ENCODE measurements at regions not wholly inside any gene's neighbourhood (a gene's known extent, or its start where the extent isn't known, plus 50 kb on each side); places are given as distances from the start of the nearest gene placed in this dataset.

- no peak for DNase-seq (ENCODE audit: extremely low read depth, low read depth, low spot score)
Measured at GRCh38 chr12:125267114-125267513, 201.9 kb downstream of the AACS start.

DNA sequence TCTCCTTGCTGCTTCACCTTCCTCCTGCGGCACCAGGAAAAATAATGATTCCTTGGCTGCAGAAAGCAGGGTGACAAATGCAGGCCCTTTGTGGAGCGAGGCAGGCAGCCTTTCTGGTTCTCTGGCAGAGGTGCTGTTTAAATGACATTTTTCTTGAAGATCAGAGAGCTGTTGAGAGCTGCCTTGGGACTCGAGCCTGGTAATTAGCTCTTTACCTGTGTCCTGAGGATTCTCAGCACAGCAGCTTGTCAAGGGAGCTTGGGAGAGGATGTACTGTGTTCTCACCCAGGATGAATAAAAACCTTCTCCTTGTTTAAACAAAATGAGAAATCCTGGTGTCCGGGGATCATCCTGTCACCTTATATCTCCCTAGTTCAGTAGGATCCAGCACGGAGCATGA lies 204.0 kb downstream of the AACS start:
- DNase-seq (ENCODE audit: extremely low read depth, low read depth, low spot score): no peak

- DNase-seq (ENCODE audit: extremely low read depth, low read depth, low spot score): no peak
Measured at GRCh38 chr12:125271892-125272291, 206.7 kb downstream of the AACS start.

DNA sequence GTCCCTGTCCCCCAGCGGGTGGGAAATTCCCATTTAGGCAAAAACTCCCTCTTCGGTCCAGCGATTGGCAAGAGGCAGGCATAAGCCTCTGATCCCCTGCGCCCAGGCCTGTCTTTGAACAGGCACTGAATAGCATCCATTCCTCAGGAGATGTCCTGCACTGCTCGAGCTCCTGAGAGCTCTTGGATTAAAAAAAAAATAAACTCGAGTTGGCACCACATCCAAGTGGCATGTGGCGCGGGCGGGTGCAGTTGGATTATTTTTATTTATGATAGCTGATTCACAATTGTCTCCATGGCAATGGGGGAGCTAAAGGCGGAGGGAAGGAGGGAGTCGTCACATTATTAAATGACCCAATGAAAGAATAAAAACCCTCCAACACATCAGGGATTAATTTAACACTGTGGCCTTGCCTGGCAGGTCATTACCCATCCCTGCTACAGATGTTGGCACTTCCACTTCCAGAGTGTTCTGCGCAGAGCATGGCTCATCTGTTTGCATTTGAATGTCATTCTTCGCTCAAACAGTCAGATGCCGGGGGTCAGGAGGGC lies 207.2 kb downstream of the AACS start:
- DNase-seq (ENCODE audit: extremely low read depth, low read depth, low spot score): no peak

GRCh38 chr12:125276567-125276966 lies 211.3 kb downstream of the AACS start:
- DNase-seq (ENCODE audit: extremely low read depth, low read depth, low spot score): no peak

DNA sequence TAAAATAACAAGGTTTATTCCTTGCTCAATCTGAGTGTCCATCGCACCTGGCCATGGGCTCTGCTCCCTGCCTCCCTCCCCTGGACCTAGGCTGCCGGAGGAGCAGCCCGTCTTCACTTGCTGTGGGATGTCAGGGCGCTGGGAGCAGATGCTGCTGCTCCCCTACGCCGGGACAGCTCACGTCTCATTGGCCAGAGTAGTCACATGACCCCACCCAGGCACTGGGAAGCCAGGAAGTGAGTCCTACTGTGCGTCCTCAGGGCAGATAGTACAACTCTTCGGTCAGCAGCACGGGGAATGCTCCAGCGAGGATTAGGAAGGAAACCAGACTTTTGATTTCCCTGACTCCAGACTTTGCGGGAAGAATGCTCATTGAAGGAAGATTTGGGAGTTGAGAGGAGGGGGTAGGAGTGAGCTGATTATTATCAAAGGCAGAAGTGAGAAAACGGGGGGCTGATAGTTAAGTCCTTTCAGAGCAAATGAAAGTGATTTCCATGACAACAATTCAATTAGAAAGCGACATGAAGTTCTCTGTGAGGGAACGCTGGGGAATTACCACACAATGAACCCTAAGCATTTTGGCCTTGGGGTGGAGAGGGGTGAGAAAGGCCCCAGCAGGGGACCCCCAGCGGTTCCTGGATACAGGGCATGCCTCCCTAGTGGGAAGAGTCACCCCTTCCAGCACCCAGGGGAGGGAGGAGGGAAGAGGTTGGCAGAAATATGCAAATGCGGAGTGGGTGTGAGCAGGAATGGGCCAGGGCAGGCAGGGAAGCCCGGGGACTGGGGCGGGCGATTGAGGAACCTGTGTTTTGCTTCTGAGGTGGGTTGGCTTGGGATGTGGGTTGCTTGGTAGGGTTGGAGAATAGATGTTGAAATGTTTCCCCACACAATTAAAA lies 215.5 kb downstream of the AACS start:
- no peak for DNase-seq (ENCODE audit: extremely low read depth, low read depth, low spot score)

DNA sequence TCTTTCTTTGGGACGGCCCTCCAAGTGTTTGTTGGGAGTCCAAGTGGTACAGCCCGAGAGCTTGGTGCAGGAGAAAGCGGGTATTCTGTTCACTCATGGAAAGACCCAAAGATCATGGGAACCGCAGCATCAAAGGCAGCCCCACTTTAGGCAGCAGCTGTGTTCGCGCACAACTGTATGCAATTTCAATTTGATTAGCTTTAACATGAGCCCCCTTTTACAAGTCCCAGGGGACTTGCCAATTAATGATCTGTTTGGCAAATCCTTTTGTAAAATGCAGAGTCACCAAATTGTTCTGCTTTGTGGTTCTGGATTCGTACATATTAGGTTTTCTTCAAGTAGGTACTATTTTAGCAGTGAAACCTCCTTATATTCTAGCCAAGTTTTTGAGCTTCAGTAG lies 217.7 kb downstream of the AACS start:
- DNase-seq (ENCODE audit: extremely low read depth, low read depth, low spot score): no peak

- no peak for DNase-seq (ENCODE audit: extremely low read depth, low read depth, low spot score)
Measured at GRCh38 chr12:125283521-125283920, 218.3 kb downstream of the AACS start.

DNA sequence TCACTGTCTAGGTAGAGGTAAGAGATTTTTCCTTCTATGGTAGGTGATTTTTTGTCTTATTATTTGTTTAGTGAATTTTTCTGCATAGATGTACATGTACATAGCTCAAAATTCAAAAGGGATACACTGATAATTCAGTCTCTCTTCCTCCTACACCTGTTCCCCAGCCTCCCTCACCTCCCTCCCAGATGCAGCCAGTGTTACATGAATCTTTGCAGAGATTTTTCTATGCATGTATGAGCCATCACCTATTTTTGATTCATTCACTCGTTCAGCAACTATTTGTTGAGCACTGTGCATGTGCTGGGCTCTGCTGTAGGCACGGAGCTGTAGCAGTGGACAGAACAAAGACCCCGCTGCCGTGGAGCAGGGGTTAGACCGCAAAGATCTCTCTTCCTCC lies 218.9 kb downstream of the AACS start:
- no peak for DNase-seq (ENCODE audit: extremely low read depth, low read depth, low spot score)

GRCh38 chr12:125284945-125285685 lies 219.9 kb downstream of the AACS start:
- DNase-seq (ENCODE audit: extremely low read depth, low read depth, low spot score): no peak

DNA sequence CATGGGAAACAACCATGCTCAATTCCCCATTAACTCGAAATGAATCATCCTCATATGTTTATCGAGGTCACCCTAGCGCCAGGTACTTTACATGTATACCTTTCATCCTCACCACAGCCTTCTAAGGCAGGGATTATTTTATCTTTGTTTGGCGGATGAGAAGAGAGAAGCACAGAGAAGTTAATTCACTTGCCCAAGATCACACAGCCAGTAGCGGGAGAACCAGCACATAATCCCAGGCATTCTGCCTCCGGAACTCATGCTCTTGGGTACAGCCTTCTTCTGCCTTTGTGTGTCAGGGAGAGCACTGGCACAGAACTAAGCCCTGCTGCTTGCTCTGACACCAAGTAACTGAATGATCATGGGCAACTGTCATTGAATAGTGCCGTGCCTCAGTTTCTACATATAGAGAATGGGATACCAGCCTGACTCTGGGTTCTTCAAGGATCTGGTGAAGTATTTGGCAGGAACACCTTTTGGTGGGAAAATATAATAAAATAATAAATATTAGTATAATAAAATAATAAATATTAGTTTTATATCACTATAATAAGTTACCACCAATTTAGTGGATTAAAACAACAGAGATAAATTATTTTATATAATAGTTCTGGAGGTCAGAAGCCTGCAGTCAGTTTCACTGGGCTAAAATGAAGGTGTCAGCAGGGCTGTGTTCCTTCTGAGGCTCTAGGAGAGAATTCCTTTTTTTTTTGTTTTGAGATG lies 220.9 kb downstream of the AACS start:
- DNase-seq (ENCODE audit: extremely low read depth, low read depth, low spot score): no peak

- DNase-seq (ENCODE audit: extremely low read depth, low read depth, low spot score): no peak
Measured at GRCh38 chr12:125287155-125287847, 222.1 kb downstream of the AACS start.

GRCh38 chr12:125288931-125289928 lies 224.0 kb downstream of the AACS start:
- DNase-seq (ENCODE audit: extremely low read depth, low read depth, low spot score): no peak

DNA sequence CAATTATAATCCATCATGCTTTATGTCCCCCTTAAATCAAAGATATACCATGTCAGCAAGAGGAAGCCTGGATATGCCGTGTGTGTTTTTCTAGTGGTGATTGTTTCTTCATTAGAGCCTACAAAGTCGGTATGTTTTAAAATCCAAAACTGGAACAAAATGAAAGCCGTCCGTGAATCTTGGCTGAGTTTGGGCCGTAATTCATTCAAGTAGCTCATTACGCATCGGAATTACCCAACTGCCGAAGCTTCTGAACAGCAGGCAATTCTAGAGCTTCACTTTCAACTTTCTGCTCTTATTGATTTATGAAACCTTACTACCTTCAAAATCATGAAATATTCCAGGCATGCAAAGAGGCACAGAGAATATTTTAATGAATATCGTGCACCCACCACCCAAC lies 224.7 kb downstream of the AACS start:
- no peak for DNase-seq (ENCODE audit: extremely low read depth, low read depth, low spot score)

DNA sequence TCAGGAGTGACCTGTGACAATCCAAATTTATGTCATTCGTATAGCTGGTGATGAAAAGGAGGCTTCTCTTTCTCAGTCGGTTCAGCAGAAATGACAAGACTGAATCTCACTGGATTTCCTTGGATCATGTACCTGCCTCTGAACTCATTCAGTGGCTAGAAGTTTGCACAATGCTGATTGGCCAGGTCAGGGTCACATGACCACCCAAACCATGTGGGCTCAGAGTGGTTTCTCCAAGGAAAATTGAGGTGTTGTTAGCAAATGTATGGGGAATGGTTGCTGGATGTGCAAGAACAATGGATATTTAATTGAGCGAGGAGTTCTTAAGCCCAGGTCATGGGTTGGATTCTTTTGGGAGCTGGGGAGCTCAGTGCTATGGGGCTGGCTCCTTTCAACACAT lies 227.5 kb downstream of the AACS start:
- no peak for DNase-seq (ENCODE audit: extremely low read depth, low read depth, low spot score)

DNA sequence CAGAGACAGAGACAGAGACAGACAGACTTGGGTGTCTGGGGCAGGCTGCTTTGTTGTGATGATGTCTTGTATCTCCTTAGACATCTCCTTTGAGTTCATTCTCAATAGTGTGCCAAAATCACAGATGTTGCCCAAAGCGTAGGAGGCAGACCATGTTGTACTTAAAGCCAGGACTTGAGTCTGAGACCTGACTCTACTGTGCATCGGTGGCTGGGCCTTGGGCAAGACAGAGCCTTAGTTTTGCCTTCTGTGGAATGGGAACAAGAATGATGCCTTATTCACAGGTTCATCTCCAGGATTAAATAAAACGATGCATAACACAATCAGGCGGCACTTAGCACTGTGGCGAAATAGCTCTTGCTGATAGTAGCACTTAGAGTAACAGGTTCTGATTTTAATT lies 230.3 kb downstream of the AACS start:
- no peak for DNase-seq (ENCODE audit: extremely low read depth, low read depth, low spot score)

DNA sequence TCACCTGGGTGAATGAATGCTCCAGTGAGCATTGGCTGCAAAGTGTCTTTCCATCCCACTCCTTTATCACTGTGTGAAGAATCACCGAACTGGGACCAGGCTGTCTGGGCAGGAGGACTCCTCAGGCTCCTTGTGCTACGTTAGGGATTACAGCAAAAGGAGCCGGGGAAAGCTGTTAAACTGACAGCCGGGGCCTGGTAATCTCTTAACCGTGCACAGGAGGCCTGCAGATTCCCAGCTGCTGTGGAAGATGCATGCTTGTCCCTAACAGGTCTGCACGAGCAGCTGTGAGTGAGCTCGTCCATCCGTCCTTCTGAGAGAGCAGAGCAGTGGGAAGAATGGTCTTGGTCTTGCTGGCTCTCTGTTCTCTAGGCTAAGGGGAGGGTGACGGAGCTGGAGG lies 231.5 kb downstream of the AACS start:
- no peak for DNase-seq (ENCODE audit: extremely low read depth, low read depth, low spot score)

DNA sequence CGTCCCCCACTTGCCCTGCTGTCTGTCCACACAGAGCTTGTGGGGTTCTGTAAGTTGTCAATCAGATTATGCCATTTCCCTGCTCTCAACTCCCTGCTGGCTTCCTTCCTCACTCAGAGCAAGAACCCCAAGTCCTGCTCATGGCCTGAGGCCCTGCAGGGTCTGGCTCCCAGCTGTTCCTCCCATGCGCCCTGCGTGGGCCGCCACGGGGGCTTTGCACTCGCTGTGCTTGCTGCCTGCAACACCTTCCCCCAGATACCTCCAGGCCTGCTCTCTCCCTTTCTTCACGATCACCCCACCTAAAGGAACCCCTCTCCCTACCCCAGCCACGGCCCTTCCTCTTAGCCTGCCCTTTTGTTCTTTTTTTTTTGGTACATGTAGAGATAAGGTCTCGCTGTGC lies 234.6 kb downstream of the AACS start:
- DNase-seq (ENCODE audit: extremely low read depth, low read depth, low spot score): no peak

- no peak for DNase-seq (ENCODE audit: extremely low read depth, low read depth, low spot score)
Measured at GRCh38 chr12:125300249-125300648, 235.0 kb downstream of the AACS start.

Measured in glomerular endothelial cell (primary cell).